ENCODE measurements at regions not wholly inside any gene's neighbourhood (a gene's known extent, or its start where the extent isn't known, plus 50 kb on each side); places are given as distances from the start of the nearest gene placed in this dataset.

DNA sequence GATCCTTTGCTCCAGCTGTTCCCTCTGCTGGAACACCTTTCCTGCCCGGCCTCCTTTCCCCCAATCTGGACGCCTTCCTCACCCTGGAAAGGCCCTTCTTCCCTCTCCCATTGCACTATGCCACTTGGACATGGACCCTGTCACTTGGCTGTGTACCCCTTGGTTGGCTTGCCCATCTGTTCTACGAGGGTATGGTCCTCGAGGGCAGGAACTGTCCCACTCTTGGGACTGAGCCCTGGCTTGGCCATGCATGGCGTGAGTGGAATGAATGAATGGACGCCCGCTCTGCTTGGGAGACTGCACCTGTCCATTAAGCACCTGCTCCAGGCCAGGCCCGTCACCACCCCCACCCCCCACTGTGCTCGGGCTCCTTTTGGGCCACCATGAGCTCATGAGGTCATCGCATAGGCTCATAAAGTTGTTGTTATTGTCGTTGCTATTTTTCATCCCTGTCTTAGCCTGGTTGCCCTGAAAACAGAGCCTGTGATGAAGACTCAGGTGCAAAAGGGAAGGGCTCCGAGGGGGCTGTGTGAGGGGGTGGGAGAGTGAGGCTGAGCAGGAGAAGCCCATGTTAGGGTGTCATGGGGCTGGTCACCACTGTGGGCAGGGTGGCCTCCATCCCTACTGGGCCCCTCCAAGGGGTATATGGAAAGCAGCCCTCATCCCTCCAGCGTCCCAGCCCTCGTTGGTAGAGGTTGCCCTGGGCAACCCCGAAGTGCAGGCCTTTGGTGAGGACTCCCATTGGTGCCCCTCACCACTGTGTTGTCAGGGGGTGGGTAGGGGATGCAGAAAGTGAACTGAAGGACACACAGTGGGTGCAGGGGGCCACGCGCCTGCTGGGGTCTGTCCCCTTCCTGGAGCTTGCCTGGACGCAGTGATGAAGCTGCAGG, 57.2 kb upstream of the IER5L start:
- DNase-seq (no peak), ATAC-seq (no peak)

DNA sequence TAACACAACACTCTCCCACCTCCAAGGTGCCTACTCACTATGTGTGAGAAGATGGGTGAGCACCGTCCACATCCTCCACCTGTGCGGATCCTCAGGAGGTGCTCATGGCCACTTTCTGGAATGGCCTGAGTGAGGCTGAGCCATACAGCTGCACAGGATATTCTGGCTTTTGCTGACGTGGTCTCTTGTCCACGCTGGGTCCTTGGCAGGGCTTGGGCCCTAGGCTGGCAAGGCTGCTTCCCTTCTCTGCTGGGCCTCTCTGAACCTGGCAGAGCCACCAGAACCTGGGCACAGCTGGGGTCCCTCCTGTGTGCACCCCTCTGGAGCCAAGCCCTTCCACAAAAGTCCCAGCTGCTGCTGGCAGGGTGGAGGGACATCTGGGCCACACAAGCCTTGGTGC, 56.4 kb upstream of the IER5L start:
- DNase-seq, result no peak
- ATAC-seq, result no peak

DNA sequence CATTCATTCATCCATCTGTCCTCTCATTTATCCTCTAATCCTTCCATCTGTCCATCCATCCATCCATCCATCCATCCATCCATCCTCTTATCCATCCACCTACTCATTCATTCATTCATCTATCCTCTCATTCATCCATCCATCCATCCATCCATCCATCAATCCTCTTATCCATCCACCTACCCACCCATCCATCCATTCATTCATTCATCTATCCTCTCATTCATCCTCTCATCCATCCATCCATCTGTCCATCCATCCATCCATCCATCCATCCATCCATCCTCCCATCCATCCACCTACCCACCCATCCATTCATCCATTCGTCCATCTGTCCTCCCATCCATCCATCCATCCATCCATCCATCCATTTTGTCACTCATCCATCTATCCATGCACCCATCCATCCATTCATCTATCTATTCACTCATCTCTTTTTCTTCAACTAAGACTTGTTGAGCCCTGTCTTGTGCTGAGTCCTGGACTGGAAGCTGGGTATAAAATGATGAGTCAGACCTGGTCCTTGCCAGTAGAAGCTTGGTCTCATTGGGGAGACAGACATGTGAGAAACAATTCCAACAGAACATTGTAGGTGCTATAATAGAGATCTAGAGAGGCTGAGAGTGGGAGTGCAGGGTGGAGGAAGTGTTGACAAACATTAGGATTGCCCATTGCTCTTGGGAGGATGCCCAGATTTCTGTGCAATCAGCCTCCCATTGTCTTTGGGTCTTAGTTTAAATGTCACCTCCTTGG, 55.0 kb upstream of the IER5L start:
- no peak for ATAC-seq
- DNase-seq, result no peak

- no peak for ATAC-seq
- no peak for DNase-seq
Measured at GRCh38 chr9:129231759-129232158, 53.7 kb upstream of the IER5L start.

DNA sequence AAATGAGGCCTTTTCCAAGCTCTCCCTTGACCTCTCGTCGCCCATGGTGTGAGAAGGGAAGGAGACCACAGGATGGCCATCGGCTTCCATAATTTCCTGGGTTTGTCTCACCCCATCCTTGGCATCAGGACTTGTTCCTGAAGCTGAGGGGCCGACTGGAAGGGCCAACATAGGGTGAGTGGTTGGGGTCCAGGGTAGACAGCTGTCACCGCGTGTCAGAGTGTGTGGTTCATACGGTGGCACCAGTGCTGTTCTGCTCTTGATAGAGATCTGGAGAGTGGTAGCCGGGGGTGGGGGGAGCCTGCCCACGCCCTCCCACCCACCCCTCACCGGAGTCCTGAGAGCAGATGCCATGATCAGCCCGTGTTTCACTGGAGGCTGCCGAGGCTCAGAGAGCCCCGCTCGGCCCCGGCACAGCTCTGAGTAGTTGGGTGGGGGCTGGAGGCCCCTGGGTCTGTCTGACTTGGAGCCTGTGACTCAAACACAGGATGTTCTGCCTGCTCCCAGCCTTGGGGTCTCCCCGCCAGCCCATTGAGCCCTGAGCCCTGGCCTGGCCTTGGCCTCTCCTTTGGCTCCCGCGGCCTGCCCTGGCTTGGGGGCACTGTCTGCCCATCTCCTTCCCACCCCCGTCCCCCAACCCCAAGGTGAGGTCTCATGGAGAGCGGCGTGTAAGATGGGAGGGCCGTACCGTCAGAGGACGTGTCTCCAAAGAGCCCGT, 53.1 kb upstream of the IER5L start:
- no peak for ATAC-seq

DNA sequence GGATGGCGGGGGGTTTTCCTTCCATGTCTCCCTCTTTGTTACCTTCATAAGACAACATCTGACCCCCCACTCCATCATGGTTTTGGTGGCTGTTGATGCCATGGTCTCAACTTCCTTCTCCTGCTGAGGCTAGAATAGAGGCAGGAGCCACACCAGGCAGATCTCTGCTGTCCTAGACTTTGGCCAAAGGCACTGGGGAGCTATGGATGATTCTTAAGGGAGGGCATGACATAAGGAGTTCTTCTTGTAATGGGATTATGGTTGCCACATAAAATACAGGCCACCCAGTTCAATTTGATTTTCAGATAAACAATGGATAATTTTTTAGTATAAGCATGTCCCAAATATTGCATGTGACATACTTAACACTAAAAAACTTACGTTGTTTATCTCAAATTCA, 52.2 kb upstream of the IER5L start:
- no peak for DNase-seq
- no peak for ATAC-seq

More for the DNA sequence above, 53.1 kb upstream of the IER5L start:
- DNase-seq, result no peak

Data from stimulated activated naive CD8-positive, alpha-beta T cell treated with anti-CD3 and anti-CD28 coated beads, Interleukin-15, Interleukin-2, amounts not matched to agents 100 U/mL and 50 U/mL, for 24 hours (primary cell).